Stomach (tissue), 8 donors: ENCODE measurements at regions not wholly inside any gene's neighbourhood (a gene's known extent, or its start where the extent isn't known, plus 50 kb on each side); places are given as distances from the start of the nearest gene placed in this dataset.

Source experiments
- DNase-seq, 2 donors: peaks; one replicate each; pipeline versions ENCODE4 v3.0.0 to v3.0.0-alpha.2; 2013 to 2019
- H3K27ac ChIP-seq, 5 donors: fragments of 200-600 bp in 4 of 5; sonication (generic) in 4 of 5; one replicate each; pipeline ENCODE4 v1.5.1; 2013 to 2019; ENCODE audit warnings: mild to moderate bottlenecking in 1 of 5, moderate library complexity in 1 of 5
- H3K27me3 ChIP-seq, 3 donors: fragments of 200-600 bp; sonication (generic); one replicate each; pipeline ENCODE4 v1.5.1; 2017 to 2019; ENCODE audit warnings: mixed run types in 1 of 3
- H3K36me3 ChIP-seq, 4 donors: fragments of 200-600 bp; sonication (generic); 1 replicate in 3 of 4; 2 replicates in 1 of 4; pipeline ENCODE4 v1.5.1; 2016 to 2019
- H3K4me1 ChIP-seq, 4 donors: fragments of 200-600 bp; sonication (generic); one replicate each; pipeline ENCODE4 v1.5.1; 2016 to 2019
- H3K4me3 ChIP-seq, 4 donors: fragments of 200-600 bp; sonication (generic) in 3 of 4; one replicate each; pipeline ENCODE4 v1.5.1; 2016 to 2019; ENCODE audit warnings: mild to moderate bottlenecking in 1 of 4
- H3K9me3 ChIP-seq, 4 donors: fragments of 200-600 bp; sonication (generic); one replicate each; pipeline ENCODE4 v1.5.1; 2016 to 2019
- EP300 ChIP-seq: sonication (generic); formaldehyde crosslinking; IDR thresholded peaks from one replicate; pipeline ENCODE4 v1.6.1; 2017; ENCODE audit warnings: antibody characterized with exemption
- POLR2A ChIP-seq, 4 donors: fragments of 450-650 bp; IDR thresholded peaks; one replicate each; pipeline ENCODE4 v1.6.1; 2016; ENCODE audit warnings: antibody characterized with exemption in 4 of 4, control low read depth in 2 of 4, mild to moderate bottlenecking in 1 of 4, moderate library complexity in 1 of 4
- POLR2AphosphoS5 ChIP-seq, 3 donors: sonication (generic); formaldehyde crosslinking; IDR thresholded peaks; one replicate each; pipeline ENCODE4 v1.6.1; 2016; ENCODE audit warnings: antibody characterized with exemption in 3 of 3
- WGBS, 5 donors: extraction: QIAGEN DNeasy Blood & Tissue Kit in 3 of 5; methylation state at CpG; one replicate each; pipeline versions ENCODE4 v1.1.5 to v1.1.7; 2013 to 2018; 5-methylcytosine and 5-hydroxymethylcytosine counted together
- intact Hi-C: fragments of 100-400 bp; cut with DNase I; formaldehyde crosslinking; loops from one replicate; pipeline ENCODE4 v1.15.1; 2023; ENCODE audit warnings: low total_unique reads
- TF ChIP-seq, protein P1 (sequence below), 7 experiments: fragments of 450-650 bp in 4 of 7; fragments of 200-600 bp in 3 of 7; sonication (generic) in 3 of 7; IDR thresholded peaks; one replicate each; pipeline ENCODE4 v1.5.1; 2016 to 2019; ENCODE audit warnings: antibody characterized with exemption in 7 of 7, control low read depth in 2 of 7, mild to moderate bottlenecking in 1 of 7
- donor health status: healthy with polysubstance abuse.
- donor health status: Bipolar disorder and iron deficiency.
- donor health status: healthy.

DNA sequence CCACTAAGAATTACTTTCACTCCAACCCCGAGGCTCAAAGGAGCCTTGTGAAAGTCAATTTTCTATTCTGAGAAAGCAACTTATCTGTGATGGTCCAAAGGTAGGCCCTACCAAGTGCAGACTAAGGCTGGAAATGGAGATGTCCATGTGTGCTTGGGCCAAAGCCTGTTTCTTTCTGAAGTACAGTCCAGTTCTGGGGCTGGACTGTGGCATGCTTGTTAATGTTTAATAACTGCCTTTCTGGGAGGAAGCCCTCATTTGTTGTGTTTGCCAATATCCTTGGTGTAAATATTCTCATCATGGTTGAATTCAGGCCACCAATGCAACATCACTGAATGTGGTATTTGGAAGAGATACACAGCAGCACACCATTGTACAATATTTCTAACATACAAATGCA, 182.3 kb upstream of the BCL6 start:
- no peak overlapping the region for H3K4me3 ChIP-seq
- intact Hi-C loops, result no loop called here
- H3K9me3 ChIP-seq, result peaks cover 0 to 15% (median 11%) of the 10 kb centered on the region in 4 donors
- H3K36me3 ChIP-seq, result no peaks in the 10 kb centered on the region
- H3K4me1 ChIP-seq, result peaks cover 0 to 11% (median 0%) of the 10 kb centered on the region in 4 donors
- H3K27me3 ChIP-seq, result no peaks in the 10 kb centered on the region
- WGBS, 5 donors, result 73 to 94% (median 86%) methylated on average over 1 of the region's 1 CpG
- no peak overlapping the region for H3K27ac ChIP-seq
- TF ChIP-seq POLR2A (IDR thresholded peaks at IDR 0.05), result no peak
- TF ChIP-seq POLR2AphosphoS5 (IDR thresholded peaks at IDR 0.05), result no peak
- TF ChIP-seq, protein P1, sequence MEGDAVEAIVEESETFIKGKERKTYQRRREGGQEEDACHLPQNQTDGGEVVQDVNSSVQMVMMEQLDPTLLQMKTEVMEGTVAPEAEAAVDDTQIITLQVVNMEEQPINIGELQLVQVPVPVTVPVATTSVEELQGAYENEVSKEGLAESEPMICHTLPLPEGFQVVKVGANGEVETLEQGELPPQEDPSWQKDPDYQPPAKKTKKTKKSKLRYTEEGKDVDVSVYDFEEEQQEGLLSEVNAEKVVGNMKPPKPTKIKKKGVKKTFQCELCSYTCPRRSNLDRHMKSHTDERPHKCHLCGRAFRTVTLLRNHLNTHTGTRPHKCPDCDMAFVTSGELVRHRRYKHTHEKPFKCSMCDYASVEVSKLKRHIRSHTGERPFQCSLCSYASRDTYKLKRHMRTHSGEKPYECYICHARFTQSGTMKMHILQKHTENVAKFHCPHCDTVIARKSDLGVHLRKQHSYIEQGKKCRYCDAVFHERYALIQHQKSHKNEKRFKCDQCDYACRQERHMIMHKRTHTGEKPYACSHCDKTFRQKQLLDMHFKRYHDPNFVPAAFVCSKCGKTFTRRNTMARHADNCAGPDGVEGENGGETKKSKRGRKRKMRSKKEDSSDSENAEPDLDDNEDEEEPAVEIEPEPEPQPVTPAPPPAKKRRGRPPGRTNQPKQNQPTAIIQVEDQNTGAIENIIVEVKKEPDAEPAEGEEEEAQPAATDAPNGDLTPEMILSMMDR (IDR thresholded peaks at IDR 0.05), result no peak
- TF ChIP-seq EP300, result no peak
- no peak for DNase-seq

- intact Hi-C loops, result no loop called here
- no peak overlapping the region for H3K4me3 ChIP-seq
- peaks cover 0 to 12% (median 8%) of the 10 kb centered on the region in 4 donors for H3K9me3 ChIP-seq
- no peaks in the 10 kb centered on the region for H3K36me3 ChIP-seq
- TF ChIP-seq, protein P1 (IDR thresholded peaks at IDR 0.05), result no peak
- no peak for TF ChIP-seq POLR2A (IDR thresholded peaks at IDR 0.05)
- TF ChIP-seq EP300, result no peak
- no peak for TF ChIP-seq POLR2AphosphoS5 (IDR thresholded peaks at IDR 0.05)
- 57 to 69% (median 60%) methylated on average over 8 of the region's 8 CpGs for WGBS, 5 donors
- no peak overlapping the region for H3K27ac ChIP-seq
- H3K27me3 ChIP-seq, result no peaks in the 10 kb centered on the region
- H3K4me1 ChIP-seq, result peaks cover 0 to 11% (median 0%) of the 10 kb centered on the region in 4 donors
- DNase-seq, result no peak
Observed at GRCh38 chr3:187929112-187929816, 184.0 kb upstream of the BCL6 start.

GRCh38 chr3:187930021-187930420, 184.8 kb upstream of the BCL6 start:
- 74 to 92% (median 80%) methylated on average over 3 of the region's 3 CpGs for WGBS, 5 donors
- no peak overlapping the region for H3K4me3 ChIP-seq
- H3K27ac ChIP-seq, result no peak overlapping the region
- no peak for DNase-seq
- no peaks in the 10 kb centered on the region for H3K27me3 ChIP-seq
- peaks cover 0 to 11% (median 0%) of the 10 kb centered on the region in 4 donors for H3K4me1 ChIP-seq
- H3K36me3 ChIP-seq, result no peaks in the 10 kb centered on the region
- intact Hi-C loops, result no loop called here
- TF ChIP-seq POLR2AphosphoS5 (IDR thresholded peaks at IDR 0.05) (no peak), POLR2A (IDR thresholded peaks at IDR 0.05) (no peak), EP300 (no peak)
- TF ChIP-seq, protein P1 (IDR thresholded peaks at IDR 0.05), result no peak
- H3K9me3 ChIP-seq, result peaks cover 0 to 5% (median 1%) of the 10 kb centered on the region in 4 donors

DNA sequence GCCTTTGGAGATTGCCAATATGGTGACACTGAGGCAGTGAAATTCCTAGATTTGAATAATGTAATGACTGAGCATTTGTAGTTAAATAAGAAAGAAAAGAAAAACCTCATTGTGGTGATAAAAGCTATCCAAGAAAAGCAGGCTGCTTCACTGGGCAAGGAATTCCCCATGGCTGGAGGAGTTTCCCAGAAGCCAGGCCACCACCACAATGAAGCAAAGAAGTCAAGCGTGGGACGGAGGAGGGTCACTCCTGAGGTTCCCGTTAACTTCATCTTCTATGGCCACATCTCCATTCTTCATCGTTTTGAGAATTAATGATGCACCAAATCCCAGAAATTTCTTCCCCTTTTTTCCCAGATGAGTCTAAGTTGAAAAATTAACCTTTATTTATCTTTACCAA, 185.8 kb upstream of the BCL6 start:
- no peak overlapping the region for H3K27ac ChIP-seq
- no peak overlapping the region for H3K4me3 ChIP-seq
- 91 to 97% (median 95%) methylated on average over 4 of the region's 4 CpGs for WGBS, 5 donors
- peaks cover 0 to 11% (median 0%) of the 10 kb centered on the region in 4 donors for H3K4me1 ChIP-seq
- H3K9me3 ChIP-seq, result no peaks in the 10 kb centered on the region
- DNase-seq, result no peak
- H3K27me3 ChIP-seq, result no peaks in the 10 kb centered on the region
- TF ChIP-seq POLR2AphosphoS5 (IDR thresholded peaks at IDR 0.05), result no peak
- no peak for TF ChIP-seq EP300
- intact Hi-C loops, result no loop called here
- H3K36me3 ChIP-seq, result no peaks in the 10 kb centered on the region

DNA sequence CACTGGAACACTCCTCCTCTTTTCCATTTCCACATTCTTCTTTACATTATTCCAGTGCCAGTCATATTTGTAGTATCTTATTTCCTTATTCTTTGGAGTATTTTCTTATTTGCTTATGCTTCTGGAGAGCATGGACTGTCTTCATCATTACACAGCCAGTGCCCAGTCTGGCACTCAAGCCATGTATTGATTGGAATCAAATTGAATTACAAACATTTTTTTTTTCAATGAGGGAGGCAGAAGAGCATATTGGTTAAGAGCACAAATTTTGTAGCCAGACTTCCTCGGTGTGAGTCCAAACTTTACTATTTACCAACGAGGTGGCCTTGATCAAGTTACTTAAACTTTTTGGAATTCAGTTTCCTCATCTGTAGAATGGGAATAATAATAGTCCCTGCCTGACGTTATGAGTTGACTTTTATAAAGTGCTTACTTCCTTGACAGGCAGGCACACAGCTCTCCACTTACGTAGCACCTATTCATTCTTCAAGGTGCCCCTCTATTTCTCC, 186.6 kb upstream of the BCL6 start:
- Histone ChIP-seq H3K4me1 (peaks cover 0 to 11% (median 0%) of the 10 kb centered on the region in 4 donors), H3K27me3 (no peaks in the 10 kb centered on the region), H3K9me3 (no peaks in the 10 kb centered on the region), H3K36me3 (no peaks in the 10 kb centered on the region), H3K27ac (no peak overlapping the region), H3K4me3 (no peak overlapping the region)
- TF ChIP-seq POLR2A (IDR thresholded peaks at IDR 0.05) (no peak), EP300 (no peak), POLR2AphosphoS5 (IDR thresholded peaks at IDR 0.05) (no peak)
- TF ChIP-seq, protein P1 (IDR thresholded peaks at IDR 0.05), result no peak
- WGBS, 5 donors, result 75 to 82% (median 81%) methylated on average over 4 of the region's 4 CpGs
- DNase-seq, result no peak
- intact Hi-C loops, result no loop called here
